HT1080 (cell line): ENCODE measurements at regions not wholly inside any gene's neighbourhood (a gene's known extent, or its start where the extent isn't known, plus 50 kb on each side); places are given as distances from the start of the nearest gene placed in this dataset.

Source experiments
- DNase-seq: peaks from one replicate; pipeline ENCODE4 v3.0.0-alpha.2; 2015; ENCODE audit warnings: low read depth

DNA sequence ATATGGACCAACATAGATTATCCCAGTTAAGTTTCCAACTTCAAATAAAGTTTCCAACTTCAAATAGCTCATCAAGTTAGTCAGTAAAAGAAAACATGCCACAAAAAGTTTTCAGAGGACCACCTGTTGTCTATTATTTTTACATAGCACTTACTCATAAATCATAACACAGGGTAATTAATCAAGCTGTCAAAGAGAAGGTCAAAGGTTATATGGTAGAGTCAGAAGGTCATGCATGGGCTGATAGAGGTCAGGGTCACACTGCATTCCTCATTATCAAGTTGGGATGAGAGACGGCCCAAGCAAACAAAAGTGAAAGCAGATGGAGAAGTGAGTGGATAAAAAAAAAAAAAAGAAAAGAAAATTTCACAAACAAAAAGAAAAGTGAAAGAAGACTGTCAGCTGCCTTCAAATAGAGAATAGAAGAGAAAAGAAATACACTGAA, 145.5 kb upstream of the POU5F2 start:
- no peak for DNase-seq

DNA sequence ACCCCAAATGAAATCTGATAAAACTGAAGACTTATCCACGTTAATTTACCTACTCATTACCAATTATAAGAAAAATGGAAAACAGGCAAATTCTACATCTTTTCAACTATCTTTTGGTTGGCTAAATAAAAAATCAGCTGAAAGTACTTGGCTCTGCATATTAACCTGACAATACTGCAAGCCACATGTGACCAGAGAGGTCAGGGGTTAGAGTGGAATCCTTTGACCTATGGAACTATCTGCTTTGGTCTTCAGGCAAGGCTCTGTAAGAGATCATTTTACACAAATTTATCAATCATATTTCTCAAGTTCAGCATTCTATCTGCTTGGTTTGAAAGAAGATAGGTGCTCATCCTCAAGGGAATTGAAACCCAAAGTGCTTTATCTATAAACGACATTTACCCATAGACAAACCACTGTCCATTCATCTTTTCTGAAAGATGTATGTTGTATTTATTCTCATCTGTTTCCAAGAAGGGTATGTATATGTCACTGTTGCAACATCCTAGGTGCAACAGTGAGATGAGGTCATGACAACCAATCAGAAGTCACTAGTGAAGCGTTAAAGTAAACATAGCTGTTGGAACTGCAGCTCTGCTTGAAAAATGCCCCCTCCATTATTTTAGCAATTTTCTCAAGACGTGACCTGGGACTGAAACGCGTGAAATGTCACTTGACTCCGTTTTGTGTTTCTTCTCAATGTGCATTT, 144.9 kb upstream of the POU5F2 start:
- DNase-seq = no peak

DNA sequence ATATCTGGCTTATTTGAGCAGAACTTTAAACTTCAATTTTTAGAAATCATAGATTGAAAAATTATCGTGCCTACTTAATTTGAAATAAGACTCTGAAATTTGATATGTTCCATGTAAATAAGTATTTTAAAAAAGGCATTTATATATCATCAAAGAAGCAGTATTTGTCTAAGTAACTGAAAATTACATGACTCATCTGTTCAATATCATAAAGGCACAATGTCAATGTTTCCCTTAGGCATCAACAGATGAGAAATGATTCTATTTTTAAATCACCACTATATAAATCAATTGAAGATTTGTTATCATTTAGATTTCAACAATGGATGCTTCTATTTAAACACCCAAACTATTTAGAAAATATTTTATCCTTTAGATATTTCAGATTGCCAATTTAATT, 142.9 kb upstream of the POU5F2 start:
- DNase-seq = no peak

DNA sequence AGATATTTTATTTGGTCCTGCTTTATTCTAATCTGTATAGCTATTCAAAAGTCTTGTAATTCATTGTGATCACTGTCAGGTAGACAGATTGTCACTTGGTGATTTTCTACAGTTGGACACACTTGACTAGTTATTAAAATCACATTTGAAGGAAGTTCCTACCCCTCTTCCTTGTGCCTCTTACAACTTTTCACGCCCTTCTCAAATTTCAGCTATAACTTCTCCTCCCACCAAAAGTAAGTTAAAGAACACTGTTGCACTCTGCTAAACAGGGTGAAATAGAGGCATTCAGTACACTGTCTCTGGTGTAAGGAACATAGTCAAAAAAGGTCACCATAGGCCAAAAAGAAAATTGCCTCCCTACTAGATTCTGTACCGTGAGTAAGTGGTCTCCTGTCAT, 142.1 kb upstream of the POU5F2 start:
- DNase-seq = no peak

DNA sequence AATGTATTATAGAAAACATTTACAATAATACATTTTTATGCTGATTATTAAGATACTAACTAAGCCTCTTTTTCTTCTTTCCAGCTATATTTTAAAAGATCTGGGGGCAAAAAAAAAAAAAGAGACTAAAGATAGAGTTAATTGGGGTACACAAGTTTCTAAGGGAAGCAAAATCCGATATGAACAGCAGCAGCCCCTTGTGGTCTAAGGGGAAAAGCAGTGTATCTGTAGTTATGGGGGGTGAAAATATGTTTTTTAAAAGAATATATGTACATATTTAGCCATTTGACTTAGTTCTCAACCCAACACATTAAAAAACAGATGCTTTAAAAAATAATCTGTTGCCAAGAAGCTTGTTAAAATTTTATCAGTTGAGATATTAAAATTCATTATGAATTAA, 134.3 kb upstream of the POU5F2 start:
- no peak for DNase-seq

DNA sequence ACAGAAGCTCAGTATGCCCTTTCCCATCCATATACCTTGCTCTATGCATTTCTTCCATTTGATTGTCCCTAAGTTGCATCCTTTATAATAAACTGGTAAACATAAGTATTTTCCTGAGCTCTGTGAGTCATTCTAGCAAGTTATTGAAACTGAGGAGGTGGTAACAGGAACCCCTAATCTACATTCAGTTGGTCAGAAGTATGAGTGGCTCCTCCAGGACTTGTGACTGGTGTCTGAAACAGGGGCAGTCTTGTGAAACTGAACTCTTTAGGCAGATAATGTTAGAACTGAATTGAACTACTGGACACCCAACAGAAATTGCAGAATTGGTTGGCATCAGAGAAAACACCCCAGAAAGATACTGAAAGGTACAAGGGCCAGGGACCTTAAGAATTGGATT, 133.1 kb upstream of the POU5F2 start:
- no peak for DNase-seq

DNA sequence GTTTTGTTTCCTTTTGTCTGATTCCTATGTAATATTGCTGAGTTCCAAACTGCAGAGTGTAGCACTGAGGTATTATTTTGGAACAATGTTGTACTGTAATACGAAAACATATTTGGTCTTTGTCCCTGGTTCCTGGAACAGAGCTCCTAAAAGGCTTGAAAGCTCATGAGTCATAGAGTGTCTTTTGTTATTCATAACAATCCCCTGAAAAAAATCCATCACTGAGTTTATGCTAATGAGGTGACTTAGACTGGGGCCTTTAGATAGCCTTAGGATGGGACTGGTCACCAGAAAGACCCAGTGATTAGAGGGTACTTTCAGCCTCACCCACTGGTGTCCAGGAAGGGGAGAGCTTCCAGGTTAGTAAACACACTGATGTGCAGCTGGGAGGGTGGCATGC, 132.7 kb upstream of the POU5F2 start:
- peak; percentile 48 for DNase-seq

DNA sequence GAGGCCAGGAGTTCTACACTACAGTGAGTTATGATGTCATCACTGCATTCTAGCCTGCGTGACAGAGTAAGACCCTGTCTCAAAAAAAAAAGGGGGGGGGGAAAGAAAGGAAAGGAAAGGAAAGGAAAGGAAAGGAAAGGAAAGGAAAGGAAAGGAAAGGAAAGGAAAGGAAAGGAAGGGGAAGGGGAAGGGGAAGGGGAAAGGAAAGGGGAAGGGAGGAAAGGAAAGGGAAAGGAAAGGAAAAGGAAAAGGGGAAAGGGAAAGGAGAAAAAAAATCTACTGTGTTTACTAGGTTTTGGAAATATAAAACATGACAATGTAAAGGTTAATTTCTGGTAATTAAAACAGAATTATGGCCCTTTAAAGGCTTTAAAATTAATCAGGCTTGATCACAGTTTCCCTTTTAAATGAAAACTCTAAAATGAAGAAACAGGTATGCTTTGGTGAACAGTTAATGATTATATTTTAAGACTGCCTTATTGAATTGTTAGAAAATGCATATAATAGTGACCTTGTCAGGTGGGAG, 131.9 kb upstream of the POU5F2 start:
- DNase-seq = no peak

DNA sequence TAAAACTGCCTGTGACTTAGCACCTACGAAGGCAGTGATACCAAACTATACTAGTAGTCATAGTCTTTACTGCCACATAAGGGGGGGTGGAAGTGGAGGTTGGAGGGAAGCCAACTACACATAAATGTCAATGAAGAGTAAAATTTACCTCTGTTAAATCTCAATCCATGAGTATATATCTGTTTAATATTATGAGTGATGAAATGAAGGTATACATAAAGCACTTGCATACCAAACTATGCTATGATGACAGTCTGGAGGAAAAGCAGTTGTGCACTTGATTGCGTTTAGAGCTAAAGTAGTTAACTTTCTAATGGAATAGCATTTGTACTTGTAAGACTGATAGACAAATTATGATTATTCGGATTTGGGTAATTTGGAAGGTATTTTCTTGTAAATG, 129.2 kb upstream of the POU5F2 start:
- no peak for DNase-seq

DNA sequence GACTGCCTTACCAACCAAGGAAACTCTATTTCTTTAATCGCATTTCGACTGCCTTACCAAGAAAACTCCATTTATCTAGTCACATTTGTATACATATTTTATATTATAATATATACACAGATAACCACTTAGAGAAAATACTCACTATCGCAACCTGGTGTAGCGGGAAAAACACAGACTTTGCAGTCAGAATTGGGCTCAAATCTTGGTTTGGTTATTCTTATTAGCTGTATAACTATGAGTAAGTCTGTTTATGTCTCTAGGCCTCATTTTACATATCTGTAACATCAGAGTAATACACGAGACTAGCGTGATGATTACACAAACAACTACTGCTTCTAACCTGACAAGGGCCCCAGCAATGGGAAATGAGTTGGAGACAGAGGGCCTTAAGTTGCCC, 127.5 kb upstream of the POU5F2 start:
- DNase-seq = no peak

DNA sequence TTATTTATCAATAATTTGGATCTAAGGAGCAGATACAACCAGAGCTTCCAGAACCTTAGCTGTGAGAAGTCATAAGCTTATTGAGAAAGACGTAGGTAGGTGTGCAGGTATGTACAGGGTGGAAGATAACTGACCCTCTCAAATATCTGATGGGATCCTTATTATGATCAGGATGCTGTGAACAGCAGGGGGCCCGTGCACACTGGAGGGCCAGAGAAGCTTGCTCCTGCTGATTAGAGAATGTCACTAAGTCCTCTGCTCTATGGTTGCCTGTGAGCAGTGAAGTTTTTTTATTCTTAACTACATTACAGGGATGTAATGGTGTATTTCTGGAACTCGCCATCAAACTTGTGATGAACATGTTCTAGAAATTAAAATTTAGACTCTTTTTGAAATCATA, 108.9 kb upstream of the POU5F2 start:
- DNase-seq = no peak

DNA sequence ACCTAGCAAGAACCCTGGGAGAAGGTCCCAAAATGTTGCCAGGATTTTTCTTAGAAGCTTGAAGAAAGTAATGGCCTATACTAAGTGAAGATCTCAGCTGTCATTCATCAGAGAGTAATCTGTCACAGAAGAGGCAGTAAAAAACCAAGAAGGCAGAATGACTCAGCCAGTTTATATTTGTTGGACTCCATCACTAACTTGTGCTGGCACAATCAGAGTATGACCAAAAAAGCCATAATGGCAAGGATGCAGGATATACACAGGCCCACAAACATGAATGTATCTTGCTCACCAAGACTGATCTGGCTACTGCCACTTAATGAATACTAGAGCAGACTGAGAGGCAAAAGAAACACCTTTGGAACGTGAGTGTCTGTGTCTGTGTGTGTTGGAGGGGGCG, 104.0 kb upstream of the POU5F2 start:
- DNase-seq = no peak

DNA sequence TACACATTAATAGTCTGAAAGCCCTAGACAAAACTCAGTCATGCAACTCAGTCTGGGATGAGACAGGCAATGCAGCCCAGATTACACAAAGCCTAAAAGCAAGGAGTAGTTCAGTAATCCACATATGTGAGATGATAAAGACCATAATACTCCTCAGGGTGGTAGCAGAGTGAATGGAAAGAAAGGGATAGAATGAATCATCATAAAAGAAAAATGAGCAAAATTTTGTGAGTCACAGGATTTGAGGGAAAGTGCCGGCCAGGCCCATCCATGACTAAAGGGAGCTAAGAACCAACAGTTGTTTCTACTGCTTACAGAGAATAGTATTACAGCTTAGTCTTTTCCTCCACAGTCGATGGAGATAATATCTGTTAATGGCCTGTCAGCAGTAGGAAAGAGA, 90.0 kb upstream of the POU5F2 start:
- peak; percentile 92 for DNase-seq

DNA sequence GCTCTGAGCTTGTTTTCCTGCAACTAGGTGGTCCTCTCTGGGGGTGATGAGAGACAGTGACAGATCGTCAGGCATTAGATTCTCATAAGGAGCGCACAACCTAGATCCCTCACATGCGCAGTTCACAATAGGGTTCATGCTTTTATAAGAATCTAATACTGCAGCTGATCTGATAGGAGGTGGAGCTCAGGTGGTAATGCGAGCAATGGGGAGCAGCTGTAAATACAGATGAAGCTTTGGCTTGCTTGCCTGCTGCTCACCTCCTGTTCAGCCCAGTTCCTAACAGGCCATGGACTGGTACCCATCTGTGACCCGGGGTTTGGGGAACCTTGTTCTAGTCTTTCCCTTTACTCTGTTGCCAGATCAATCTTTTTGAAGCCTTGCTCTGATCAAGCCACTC, 89.5 kb upstream of the POU5F2 start:
- no peak for DNase-seq

DNA sequence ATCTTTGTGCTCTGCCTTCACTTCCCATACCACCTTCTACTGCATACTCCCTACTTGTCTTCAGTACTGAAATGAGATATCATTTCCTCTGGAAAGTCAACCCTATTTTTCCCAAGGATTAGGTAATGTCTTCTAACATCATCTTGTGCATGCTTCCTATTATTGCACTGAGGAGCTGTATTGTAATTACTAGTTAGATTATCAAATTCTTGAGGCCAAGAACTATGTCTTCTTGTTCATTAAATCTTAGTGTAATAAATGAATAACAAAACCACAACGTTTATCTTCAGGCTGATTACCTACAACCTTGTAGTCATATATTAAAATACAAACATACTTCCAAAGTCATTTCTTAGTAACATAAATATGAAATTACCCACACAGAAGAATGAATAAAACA, 87.9 kb upstream of the POU5F2 start:
- DNase-seq = no peak

DNA sequence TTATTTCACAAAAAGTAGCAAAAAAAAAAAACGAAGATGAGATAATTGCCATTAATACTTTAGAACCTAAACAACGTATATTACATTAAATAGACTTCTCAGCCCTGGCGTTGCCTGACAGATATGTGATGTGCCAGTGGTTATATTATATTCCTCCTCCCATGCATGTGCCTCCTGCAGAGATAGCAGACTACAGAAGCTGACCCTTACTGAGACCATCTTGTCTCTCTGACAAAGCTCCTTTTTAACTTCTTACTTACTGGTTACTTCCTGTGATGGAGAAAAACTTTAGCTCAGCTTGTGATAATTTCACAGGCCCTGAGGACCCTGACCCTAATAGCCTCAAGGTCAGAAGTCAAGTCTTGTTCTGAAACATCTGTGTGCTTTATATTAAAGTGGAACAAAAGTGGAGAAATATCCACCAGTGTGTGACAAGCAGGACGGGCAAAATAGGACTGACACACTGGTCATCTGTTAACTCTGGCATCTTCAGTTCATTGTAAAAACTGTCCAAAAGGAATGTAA, 80.6 kb upstream of the POU5F2 start:
- no peak for DNase-seq

DNA sequence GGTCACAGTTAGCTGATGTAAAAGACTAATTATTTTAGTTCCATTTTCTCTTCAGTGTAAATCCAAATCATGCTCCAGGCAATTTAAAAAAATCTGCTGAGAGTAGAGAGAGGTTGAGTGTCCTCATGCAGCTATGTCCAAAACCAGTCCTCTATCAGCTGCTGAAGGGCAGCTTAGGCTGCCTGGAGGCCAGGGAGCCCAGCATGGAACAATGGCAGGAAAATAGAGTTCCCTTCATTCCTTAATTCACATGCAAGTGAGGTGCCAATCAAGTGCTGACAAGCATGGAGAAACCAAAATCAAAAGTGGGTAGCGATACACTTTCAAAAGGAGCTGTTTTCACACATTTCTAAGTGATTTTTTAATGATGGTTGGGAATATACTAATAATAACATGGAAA, 78.3 kb upstream of the POU5F2 start:
- no peak for DNase-seq

DNA sequence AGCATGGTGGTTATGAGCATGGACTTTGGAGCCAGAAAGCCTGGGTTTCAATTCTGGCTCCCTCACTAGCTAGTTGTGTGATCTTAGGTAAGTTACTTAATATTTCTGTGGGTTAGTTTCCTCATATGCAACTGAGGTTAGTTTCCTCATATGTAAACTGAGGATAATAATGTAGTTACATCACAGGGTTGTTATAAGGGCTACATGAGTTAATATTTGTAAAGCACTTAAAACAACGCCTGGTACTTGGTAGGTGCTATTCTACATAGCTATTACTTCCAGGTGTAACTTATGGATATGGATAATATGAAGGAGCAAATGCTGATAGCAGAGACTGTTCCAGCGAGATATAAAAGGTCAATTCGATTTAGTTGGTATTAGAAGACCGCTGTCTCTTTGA, 69.4 kb upstream of the POU5F2 start:
- no peak for DNase-seq

DNA sequence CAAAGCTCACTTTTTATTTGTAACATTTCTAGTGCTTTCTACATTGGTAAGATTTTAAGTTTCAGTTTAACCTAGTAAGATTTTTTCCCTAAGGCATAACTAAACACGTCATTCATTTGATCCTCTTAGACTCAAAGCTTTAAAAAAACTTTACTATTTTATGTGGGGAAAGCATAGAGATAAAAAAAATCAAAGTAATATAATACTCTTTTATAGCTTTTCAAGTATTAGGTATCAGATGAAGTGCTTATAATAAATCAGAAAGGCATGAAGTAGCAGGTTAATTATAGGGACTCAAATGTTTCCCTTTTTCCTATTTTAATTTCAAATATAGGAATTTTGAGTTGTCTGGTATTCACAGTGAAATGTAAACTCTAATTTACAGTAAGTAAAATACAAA, 68.0 kb upstream of the POU5F2 start:
- no peak for DNase-seq

DNA sequence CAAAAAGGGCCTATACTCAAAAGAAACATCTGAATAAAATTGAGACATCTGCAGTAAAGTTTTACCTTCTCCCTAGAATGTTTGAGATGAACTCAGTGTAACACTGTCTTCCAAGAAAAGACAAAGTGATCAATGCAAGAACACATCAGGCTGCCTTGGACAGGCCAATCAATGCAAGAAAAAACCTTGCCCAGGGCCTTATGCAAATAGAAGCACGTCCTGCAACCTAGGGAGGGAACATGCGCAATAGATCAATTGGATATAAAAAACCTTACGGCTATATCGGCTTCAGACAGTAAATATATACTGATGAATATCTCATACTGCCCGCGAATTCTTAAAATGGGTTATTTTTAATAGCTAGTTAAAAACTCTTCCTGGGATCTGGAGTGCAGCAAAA, 66.4 kb upstream of the POU5F2 start:
- no peak for DNase-seq

DNA sequence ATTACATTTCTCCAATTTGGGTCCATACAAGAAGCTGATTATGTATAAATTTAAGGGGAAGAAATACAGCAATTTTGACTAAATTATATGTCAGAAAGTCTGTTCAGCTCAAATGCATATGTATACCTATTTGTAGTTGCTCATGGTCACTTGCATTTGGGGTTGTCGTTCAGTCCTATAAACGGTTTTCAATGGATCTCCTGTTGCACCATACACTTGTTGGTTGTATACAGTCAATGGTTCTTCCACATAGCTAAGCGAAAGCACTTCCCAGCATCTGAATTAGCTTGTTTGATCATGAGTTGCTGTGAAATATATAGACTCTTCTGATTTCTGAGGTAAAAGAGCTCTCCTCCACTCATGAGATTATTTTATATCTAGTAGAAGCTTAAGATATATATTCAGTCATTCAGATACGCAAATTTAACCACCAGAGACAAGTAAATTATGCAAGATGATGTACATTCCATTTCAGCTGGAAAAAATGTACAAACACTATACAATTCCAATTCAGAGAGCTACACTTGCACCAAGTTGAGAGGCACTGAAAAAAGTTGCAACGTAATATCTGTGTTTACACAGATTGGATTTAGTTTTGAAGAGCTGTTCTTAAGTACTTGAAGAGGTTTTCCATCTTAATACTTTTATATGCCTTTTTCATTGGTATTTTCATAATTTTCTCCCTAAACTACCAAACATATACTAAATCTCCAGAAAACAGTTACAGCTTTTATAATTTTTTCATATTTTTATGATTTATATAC, 64.4 kb upstream of the POU5F2 start:
- DNase-seq = no peak

DNA sequence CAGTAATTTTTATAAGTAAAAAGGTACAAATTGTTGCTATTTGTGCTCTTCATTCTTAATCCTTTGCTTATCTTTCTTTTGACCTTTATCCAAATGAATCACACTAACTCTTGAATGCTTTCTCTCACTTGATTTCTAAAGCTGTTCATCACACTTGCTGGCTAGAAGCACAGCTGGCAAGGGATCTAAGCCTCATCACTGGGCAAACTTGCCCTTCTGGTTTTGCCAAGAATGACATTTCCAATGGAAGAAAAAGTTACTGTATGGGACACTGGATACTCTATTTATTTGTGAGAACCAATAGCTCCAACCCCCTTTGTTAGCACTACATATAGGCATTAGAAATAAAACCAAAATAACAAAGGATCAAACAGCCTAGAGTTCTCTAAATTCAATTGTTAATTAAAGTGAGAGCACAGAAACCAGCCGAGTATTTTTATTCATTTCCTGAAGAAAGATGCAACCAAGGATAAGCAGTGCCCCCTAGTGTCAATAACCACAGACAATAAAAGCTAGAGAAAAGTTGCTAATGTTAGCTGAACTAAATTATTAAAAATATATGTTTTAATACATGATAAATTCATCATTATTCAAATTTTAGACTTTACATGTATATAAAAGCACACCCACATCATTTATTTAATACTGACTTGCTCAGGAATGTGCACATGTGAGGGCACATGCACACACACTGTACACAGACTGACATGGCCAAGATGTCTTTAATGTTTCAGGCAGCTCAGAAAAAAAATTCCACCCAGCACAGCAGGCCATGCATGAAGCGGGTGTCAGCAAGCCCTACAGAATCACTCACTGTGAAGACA, 59.8 kb upstream of the POU5F2 start:
- DNase-seq = peak; percentile 28
